ENCODE measurements at regions not wholly inside any gene's neighbourhood (a gene's known extent, or its start where the extent isn't known, plus 50 kb on each side); places are given as distances from the start of the nearest gene placed in this dataset.
"Not testable (repeated sequence)": the region's sequence is repeated elsewhere in the genome, so short reads cannot be mapped to it uniquely, and the experiment has no call there.

DNA sequence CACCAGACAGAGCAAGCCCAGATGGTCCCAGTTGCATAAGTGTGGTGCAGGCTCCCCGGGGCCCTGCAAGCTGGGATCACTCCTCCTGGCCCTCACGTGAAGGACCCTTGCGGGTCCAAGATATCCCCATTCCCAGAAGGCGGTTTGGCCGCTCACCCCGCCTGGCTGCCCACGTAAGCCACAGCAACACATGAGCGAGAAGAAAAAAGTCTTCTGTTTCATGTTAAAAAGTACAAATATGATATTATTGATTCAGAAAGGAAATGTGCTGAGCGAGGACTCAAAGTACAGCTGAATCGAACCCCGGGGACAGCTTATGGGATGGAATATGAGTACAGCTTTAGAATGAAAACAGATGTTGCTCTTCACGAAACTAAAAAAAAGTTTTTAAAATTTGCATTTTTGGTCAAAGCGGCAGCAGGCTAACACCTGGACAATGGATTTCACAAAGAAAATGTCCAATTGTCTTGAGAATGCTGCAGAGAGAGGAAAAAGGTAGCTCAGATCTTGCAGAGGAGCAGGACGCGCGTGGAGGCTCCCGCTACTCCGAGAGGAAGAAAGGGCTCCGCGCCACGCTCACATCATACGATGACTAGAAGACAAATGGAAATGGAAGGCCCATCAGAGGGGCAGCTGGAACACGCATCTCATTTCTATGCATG lies 427.6 kb downstream of the IRX1 start:
- no peak for DNase-seq

DNA sequence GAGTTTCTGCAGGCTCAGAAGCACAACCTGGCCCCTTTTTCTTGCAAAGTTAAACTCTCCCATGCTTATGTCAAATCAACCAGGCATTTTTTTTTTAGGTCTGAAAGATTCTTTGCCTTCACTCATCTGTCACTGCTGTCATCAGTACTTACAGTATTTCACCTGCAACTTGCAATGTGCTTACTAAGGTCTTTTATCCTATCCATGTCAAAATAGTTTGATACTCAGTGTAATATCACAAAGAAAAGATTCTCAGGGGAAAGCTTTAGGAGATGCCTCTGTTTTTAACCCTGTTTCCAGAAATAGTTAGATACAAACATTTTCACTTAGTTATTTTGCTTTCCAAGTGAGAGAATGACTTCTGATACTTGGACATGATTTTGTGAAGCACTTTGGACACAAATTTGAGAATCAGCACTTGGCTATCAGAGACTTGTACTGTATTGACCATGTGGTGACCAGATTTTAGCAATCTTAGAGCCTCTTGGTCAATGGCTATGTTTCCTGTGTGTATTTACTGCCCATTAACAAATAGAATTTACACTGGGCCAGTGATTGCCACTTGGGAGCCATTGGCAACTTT lies 428.2 kb downstream of the IRX1 start:
- DNase-seq, result no peak

DNA sequence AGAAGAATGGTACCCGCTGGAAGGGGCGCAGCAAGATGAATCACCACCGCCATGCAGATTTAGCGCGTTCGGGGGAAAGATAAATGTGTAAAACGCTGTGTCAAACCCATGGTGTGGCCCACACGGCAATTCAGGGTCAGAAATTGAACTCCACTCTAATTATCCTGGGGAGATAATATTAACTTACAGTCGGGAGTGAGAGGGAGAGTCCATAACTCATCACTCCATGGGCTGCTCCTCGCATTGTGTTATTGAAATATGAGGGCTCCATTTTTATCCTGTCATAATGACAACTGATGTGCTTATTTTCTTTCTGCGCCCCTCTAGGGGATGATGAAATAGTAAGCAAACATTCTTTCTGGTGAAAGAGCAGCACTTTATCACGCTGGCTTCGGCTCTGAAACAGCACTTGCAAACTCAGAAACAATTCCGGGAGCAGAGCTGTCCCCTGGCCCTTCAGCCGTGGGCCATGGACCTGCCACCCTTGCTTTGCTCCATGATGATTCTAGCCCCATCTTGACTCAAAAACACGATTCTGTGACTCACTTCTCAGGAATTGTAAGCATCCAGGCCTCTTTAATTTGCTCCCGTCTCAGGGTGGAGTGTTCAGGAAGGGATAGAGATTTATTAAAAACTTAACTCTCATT lies 431.6 kb downstream of the IRX1 start:
- no peak for DNase-seq

DNA sequence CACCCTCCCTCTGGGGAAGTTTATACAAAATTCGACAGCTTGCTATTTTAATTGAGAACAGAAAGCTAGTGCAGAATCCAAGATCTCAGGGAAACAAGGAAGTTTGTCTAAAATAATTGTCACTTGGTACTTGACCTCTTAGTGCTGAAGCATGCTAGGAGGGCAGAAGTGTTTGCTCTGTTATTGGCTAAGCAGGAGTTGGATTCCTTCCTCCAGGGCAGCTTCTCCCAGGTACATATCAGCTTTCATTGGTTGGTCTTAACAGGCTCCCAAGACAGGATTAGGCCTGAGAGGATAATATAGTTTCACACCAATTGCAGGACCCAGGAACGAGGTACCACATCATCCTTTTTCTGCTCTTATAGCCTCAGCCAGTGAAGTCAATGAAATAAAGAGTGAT lies 432.8 kb downstream of the IRX1 start:
- no peak for DNase-seq

DNA sequence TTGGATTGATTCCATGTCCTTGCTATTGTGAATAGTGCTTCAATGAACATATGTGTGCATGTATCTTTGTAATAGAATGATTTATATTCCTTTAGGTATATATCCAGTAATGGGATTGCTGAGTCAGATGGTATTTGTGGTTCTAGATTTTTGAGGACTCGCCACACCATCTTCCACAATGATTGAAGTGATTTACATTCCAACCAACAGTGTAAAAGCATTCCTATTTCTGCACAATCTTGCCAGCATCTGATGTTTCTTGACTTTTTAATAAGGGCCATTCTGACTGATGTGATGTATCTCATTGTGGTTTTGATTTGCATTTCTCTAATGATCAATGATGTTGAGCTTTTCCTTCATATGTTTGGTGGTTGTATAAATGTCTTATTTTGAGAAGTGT lies 437.9 kb downstream of the IRX1 start:
- DNase-seq, result not testable (repeated sequence)

DNA sequence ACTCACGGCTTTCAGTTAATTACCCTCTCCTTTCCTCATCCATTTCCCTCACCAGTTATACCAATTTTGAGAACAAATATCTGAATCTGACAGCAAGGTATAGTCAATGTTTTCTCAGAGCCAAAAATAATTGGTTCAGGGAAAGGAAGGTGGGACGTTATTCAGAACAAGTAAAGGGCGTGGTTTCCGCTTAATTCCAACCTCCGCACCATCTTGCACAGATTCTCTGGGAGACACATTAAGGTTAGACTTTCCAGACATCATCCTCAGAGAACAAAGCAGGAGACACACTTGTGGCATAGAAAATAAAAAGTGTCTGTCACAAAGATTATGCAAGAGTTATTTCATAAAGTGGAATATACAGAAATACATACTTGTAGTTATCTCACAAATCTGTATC lies 441.2 kb downstream of the IRX1 start:
- no peak for DNase-seq

DNA sequence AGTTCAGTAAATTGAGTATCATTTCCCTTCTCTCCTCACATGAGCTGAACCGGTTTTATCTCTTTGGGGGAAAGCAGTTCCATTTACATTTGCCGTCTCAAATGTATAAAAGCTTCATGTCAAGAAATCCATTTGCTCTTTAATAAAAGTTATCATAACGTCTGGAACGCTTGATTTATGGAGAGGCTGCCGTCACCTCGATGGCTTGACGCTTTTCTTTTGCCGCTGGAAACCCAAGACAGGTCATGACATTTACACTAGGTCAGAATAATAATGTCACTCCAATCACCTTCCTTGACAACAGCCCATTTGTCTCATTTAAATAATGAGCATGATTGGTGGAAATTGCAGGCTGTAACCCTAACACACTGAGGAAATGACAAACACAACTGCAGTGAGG lies 443.4 kb downstream of the IRX1 start:
- DNase-seq, result no peak

DNA sequence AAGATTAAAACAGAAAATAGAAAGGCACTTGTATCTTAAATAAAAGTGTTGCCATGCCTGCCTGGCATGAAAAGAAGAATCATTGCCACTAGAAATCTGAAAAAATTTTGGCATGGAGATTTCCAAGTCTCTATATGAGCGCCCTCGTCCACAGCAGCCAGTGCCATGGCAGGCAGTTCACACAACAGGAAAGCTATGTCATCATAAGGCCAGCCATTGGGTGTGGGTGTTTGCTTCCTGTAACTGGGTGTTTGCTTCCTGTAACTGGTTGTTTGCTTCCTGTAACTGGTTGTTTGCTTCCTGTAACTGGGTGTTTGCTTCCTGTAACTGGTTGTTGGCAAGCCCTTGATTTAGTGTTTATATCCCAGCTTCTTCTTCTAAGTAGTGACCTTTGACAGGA lies 446.7 kb downstream of the IRX1 start:
- no peak for DNase-seq

DNA sequence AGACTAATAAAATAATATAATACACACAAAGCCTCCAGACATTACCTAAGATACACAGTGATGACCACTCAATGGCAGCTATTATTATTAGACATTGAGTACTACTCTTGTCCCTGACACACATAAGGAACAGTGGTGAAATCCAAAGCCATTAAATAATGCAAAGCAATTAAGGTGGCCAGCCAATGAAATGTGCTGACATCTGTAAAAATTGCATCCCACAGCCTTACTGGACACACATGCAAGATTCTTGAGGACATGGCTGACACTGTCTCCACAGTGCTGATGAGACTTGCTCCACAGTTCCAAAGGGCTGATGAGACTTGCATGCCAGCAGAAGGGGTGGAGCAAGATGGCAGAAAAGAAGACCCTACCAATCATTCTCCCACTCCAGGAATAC lies 447.5 kb downstream of the IRX1 start:
- no peak for DNase-seq

DNA sequence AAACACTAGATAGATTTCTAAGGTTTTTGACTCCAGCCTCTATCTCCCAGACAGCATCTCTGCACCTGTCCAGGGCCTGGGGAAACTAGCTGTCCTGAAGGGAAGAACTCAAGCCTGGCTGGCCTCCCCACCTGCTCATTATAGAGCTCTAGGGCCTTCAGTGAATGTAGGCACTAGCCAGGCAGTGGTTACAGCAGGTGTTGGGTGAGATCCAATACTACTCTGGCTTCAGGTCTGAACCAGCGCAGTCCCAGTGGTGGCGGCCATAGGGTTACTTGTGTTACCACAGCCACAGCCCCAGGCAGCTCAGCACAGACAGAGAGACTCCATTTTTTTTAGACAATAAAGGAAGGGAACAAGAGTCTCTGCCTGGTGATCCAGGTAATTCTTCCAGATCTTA lies 449.2 kb downstream of the IRX1 start:
- no peak for DNase-seq

DNA sequence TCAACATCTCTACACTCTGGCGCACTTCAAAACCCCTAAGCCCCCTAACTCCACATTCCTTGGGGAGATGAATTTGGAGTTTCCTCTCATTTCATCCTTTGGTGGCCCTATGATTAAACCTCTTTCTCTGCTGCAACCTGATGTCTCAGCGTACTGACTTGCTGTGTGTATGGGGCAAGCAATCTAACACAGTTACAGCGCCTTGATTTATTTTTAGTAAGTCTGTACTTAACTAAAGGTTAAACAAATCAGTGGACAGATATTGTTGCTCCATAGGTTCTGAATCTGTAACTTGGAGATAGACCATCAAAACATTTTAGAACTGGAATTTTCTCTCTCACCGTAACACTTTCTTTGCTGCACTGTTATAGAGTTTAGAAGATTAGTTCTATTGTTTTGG lies 452.8 kb downstream of the IRX1 start:
- DNase-seq, result no peak

DNA sequence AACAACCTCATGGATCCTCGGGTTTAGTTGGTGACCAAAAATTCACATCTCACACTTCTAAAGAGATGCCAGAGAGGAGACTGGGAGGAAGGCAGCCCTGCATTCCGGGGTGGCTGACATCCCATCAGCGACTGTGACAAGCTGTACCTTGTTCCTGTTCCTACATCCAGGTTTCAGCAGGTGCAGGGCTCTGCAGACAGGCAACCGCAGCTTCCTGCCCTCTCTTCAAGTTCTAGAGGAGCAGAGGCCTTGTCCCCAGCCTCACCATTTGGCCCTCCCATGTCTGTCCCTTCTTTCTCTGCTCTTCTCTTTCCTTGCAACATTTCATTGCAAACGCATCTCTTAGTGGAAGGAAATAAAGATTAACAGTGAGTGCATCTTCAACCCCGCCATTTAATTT lies 454.6 kb downstream of the IRX1 start:
- DNase-seq, result no peak

DNA sequence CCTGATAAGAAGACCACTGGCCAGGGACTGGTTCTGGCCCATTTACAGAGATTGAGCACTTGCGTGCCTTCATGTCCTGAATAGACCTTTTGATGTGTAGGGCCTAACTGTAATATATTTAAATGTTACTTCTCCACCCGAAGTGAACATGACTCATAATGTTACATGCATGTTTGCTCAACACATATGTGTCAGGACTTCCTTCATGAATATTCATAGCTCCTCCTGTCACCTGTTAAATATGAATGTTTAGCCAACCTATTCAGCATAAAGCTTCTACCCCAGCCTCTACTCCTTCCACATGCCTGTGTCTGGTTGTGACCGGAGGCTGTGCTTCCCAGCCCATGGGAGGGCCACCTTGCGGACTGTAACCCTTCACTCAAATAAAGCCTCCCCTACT lies 457.5 kb downstream of the IRX1 start:
- DNase-seq, result no peak

DNA sequence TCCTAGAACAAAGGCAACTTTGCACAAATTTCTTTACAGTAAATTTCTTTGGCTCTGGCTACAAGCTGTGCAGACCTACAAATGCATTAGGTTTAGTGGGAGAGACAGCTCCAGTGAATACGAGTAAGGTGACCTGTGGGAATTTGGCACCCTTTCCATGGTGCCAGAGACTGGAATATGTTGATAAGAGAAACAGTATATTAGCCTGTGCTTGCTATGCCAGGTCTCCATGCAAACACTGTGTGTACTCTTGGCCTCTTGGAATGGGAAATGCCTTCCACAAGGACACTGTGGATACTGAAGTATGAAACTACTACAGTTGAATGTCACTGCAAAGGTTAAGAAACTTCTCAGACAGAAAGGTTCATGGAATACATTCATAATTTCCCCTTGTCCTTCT lies 458.5 kb downstream of the IRX1 start:
- DNase-seq, result no peak

DNA sequence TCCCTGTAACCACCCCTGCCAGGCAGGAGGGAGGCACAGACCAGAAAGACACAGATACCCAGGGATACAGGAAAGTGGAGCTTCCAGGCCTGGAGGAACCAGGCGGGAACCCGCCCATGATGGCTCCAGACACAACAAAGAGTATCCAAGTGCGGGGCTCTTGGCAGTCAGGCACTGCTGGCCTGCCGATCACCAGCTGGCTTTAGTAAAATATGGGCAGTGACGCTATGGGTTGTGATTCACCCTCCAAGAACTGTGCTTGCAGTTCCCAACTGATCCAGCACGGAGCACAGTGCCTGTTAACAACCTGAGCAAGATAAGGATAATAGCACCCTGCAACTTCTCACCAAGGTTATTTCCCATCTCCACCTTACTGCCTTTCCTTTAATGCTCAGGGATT lies 463.3 kb downstream of the IRX1 start:
- no peak for DNase-seq

DNA sequence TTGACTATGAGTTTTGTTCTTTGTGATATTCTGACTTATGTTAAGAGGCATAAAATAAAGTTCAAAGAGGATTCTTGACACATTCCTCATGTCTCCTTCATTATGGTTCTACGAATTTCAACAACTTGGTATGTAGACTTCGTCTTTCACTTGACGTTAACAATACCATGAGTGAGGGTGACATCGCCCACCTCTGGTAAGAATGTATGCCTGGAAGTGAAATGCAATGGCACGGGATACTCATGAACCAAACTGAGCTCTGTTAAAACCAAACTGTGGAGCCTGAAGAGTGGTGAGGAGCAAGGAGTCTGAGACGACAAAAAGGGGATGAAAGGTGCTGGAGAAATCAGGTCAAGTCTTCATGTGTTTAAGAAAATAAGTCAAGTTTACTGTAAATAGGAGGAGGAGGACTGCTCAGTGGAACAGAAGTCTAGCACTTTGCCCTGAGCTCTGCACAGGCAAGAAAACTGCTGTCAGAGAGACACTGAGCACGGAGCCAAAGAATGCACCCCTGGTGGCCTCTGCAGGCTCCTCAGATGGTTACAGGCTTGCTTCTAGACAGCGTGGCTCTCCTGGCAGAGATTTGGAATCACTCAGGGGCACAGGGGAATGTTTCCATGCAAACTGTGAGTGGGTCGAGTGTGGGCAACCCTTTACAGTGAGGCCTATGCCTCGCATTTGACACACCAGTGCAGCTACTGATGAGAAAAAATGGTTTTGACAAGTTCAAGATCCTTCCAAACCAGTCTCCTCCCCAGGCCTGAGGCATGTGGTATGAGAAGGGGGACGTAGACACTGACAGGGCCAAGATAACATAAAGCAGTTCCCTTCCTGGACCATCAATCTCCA lies 470.1 kb downstream of the IRX1 start:
- no peak for DNase-seq

DNA sequence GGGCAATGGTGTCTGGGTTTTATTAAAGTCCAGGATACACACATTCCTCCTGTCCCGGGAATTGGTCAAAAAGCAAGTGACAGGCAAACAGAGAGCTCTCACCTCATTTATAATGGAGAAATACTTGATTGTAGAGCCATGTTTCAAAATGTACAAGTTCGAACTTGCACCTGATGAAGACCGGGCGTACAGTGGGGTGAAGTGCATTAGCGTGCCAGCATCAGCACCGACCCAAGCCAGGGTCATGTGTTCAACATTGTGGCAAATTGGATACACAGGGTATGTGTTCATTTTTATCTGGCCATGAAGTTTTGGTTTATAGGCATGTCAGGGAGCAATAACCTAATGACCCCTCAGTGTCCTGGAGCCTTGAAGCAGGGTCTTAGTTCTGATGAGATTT lies 472.5 kb downstream of the IRX1 start:
- no peak for DNase-seq

DNA sequence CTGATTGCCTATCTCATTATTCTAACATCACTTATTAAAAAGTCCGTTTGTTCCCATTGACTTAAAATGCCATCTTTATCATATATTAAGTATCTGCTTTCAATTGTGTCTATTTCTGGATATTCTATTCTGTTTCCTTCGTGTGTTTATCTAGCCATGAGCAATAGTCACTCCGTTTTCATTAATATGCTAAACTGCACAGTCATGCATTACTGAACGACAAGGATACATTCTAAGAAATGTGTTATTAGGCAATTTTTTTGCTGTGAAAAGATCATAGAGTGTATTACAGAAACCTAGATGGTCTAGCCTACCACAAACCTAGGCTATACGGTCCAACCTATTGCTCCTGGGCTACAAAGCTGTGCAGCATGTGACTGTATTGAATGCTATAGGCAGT lies 482.9 kb downstream of the IRX1 start:
- DNase-seq, result no peak

DNA sequence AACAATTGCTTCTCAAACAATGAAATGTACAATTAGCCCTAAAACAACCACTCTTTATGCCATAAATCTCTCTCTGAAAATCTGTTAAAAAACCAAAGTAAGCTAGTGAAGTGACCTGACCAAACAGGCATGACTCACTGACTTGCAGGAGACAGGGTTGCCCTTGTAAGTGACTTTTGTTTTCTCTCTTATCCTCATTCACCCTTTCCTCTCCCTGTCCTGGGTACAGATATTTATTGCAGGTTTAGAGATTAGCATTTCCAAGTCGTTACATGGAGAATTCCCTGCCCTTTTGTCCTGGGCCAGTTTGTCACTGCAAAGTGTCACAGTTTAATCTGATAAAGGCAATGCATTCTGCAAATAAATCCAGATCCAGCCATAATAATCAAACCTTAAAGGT lies 484.2 kb downstream of the IRX1 start:
- no peak for DNase-seq

DNA sequence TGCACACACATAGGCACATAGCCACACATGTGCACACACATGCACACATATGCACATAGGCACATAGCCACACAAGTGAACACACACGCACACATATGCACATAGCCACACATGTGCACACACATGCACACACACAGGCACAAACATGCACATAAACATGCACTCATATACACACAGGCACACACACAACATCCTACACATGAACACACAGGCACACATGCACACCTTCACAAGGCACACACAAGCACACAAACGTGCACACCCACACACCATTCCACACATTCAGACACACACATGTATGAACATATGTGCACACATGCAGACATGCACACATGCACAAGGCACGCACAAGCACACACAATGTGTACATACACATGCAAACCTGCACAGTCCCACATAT lies 484.7 kb downstream of the IRX1 start:
- no peak for DNase-seq

DNA sequence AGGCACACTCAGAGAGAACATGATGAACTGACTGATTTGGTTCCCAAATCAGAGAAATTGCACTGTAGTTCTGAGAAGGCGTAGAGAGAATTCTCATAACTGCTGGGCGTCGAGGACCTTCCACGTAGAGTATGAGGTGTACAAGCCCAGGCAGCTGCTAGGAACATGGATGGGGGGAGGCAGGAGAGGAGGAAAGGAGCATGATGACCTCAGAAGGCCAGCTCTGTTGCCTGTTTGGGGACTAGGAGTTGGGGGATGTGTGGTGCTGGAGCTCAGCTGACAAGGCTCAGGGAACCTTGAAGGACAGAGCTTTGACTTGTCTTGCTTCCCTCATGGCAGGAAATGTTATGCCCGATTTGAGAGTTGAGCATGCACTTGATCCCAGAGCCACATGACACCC lies 485.4 kb downstream of the IRX1 start:
- DNase-seq, result no peak

DNA sequence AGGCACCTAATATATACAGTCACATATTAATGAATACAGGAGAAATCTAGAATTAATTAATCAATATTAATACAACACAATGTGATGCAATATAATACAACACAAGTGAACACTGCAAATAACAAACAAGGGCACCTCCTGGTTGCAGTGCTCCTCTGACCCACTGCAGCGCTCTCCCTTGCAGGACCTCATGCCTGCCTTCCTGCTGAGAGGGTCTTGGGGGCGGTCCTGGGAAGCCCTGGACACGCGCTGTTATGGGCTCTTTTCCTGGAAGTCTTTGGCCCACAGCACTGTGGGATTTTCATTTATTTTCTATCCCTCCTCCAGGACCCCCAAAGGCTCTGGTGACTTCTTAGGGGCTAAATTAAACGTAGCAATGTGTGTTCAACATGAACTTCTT lies 485.8 kb downstream of the IRX1 start:
- no peak for DNase-seq

DNA sequence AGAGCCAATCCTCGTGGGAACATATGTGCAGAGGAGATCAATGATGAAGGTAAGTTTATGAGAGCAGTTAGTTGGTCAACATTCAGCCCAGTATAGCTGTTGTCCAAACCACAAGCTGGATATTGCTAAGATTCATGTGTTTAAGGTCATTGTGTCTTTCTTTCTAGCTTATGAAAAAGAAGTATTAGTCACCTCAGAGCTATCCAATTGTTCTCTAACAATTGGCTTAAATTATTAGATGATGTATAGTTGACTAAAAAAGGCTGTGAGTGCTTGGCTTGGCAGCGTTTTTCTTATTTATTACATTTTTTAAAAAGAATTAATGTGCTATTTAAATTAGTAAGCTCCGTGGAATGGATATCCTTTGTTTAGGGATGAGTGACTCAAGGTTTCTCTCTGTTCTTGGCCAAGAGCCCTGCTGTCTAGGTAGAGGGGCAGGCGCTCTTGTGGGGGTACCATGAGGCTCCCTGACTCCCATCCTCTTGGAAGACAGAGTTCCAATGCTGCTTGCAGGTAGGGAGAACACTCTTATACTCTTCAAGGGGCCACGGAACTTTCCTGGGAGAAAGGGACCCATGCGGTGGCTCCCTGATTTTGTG lies 487.4 kb downstream of the IRX1 start:
- DNase-seq, result no peak

Measured in stimulated activated CD4-positive, alpha-beta T cell treated with anti-CD3 and anti-CD28 coated beads, Interleukin-2, amount 100 ng/mL, for 24 hours (primary cell).